HG03521 (cell line): ENCODE measurements at regions not wholly inside any gene's neighbourhood (a gene's known extent, or its start where the extent isn't known, plus 50 kb on each side); places are given as distances from the start of the nearest gene placed in this dataset.
A peak's percentile ranks its signal among the peaks of the same experiment; 100 is the strongest.
"Not testable (repeated sequence)": the region's sequence is repeated elsewhere in the genome, so short reads cannot be mapped to it uniquely, and the experiment has no call there.

Experiments used
- ATAC-seq: cut with Tn5 transposase; IDR thresholded peaks from one replicate; pipeline ENCODE4 v1.9.1; 2021; ENCODE audit warnings: mild to moderate bottlenecking, moderate library complexity; ENCODE audit not compliant: unreplicated experiment

GRCh38 chr6:98014442-98015201, 731.6 kb upstream of the MMS22L start:
- ATAC-seq, result no peak

- ATAC-seq, result no peak
These were observed 733.5 kb upstream of the MMS22L start for GRCh38 chr6:98016565-98016964.

- ATAC-seq, result no peak
These were observed 737.2 kb upstream of the MMS22L start for GRCh38 chr6:98020222-98020621.

- ATAC-seq, result no peak
These were observed 741.3 kb upstream of the MMS22L start for GRCh38 chr6:98024359-98024758.

GRCh38 chr6:98027898-98028297, 744.9 kb upstream of the MMS22L start:
- ATAC-seq, result no peak

- no peak for ATAC-seq
These were observed 750.6 kb upstream of the MMS22L start for GRCh38 chr6:98033617-98034016.

- ATAC-seq, result no peak
These were observed 753.4 kb upstream of the MMS22L start for GRCh38 chr6:98036344-98036923.

- no peak for ATAC-seq
These were observed 754.6 kb upstream of the MMS22L start for GRCh38 chr6:98037571-98037970.

- ATAC-seq, result no peak
These were observed 756.4 kb upstream of the MMS22L start for GRCh38 chr6:98039443-98039842.

GRCh38 chr6:98039904-98040607, 757.0 kb upstream of the MMS22L start:
- ATAC-seq, result no peak

GRCh38 chr6:98041056-98041455, 758.0 kb upstream of the MMS22L start:
- ATAC-seq, result no peak

- ATAC-seq, result no peak
These were observed 758.9 kb upstream of the MMS22L start for GRCh38 chr6:98041921-98042320.

GRCh38 chr6:98044151-98044561, 761.1 kb upstream of the MMS22L start:
- no peak for ATAC-seq

- no peak for ATAC-seq
These were observed 761.9 kb upstream of the MMS22L start for GRCh38 chr6:98044791-98045470.

- no peak for ATAC-seq
These were observed 764.1 kb upstream of the MMS22L start for GRCh38 chr6:98047164-98047563.

- ATAC-seq, result no peak
These were observed 764.9 kb upstream of the MMS22L start for GRCh38 chr6:98047871-98048270.

- ATAC-seq, result peak; percentile 62
These were observed 771.4 kb upstream of the MMS22L start for GRCh38 chr6:98054453-98054852.

- no peak for ATAC-seq
These were observed 773.9 kb upstream of the MMS22L start for GRCh38 chr6:98056955-98057354.

GRCh38 chr6:98067375-98067774, 767.0 kb upstream of the POU3F2 start:
- no peak for ATAC-seq

- ATAC-seq, result not testable (repeated sequence)
These were observed 745.8 kb upstream of the POU3F2 start for GRCh38 chr6:98088537-98088936.

- ATAC-seq, result no peak
These were observed 742.0 kb upstream of the POU3F2 start for GRCh38 chr6:98092331-98092730.
